ENCODE measurements at regions not wholly inside any gene's neighbourhood (a gene's known extent, or its start where the extent isn't known, plus 50 kb on each side); places are given as distances from the start of the nearest gene placed in this dataset.

DNA sequence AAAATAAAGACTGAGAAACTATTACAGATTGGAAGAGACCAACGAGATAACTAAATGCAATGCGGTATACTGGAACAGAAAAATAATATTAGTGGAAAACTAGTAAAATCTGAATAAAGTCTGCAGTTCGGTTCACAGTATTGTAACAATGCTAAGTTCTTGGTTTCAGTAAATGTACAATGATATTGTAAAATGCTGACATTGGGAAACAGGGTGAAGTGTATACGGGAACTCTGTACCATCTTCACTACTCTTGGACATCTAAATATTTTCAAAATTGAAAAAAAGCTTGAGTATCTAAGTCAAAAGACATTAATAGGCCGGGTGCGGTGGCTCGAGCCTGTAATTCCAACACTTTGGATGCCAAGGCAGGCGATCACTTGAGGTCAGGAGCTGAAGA lies 120.9 kb upstream of the KCNMB2 start:
- intact Hi-C loops (cut with DNase I) = no loop called here
- no peak for DNase-seq
- H3K4me3 ChIP-seq = no peak overlapping the region
- no peaks in the 10 kb centered on the region for H3K27me3 ChIP-seq
- no peaks in the 10 kb centered on the region for H3K9me3 ChIP-seq
- H3K36me3 ChIP-seq = no peaks in the 10 kb centered on the region
- TF ChIP-seq, protein P1, sequence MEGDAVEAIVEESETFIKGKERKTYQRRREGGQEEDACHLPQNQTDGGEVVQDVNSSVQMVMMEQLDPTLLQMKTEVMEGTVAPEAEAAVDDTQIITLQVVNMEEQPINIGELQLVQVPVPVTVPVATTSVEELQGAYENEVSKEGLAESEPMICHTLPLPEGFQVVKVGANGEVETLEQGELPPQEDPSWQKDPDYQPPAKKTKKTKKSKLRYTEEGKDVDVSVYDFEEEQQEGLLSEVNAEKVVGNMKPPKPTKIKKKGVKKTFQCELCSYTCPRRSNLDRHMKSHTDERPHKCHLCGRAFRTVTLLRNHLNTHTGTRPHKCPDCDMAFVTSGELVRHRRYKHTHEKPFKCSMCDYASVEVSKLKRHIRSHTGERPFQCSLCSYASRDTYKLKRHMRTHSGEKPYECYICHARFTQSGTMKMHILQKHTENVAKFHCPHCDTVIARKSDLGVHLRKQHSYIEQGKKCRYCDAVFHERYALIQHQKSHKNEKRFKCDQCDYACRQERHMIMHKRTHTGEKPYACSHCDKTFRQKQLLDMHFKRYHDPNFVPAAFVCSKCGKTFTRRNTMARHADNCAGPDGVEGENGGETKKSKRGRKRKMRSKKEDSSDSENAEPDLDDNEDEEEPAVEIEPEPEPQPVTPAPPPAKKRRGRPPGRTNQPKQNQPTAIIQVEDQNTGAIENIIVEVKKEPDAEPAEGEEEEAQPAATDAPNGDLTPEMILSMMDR (IDR thresholded peaks at IDR 0.05) = no peak
- TF ChIP-seq POLR2A (IDR thresholded peaks at IDR 0.05) = no peak
- no peak for TF ChIP-seq EP300 (IDR thresholded peaks at IDR 0.05)
- no peaks in the 10 kb centered on the region for H3K4me1 ChIP-seq (ENCODE audit: insufficient read depth)
- 89 to 96% (median 95%) methylated on average over 8 of the region's 8 CpGs for WGBS, 3 donors
- no peak overlapping the region for H3K27ac ChIP-seq

DNA sequence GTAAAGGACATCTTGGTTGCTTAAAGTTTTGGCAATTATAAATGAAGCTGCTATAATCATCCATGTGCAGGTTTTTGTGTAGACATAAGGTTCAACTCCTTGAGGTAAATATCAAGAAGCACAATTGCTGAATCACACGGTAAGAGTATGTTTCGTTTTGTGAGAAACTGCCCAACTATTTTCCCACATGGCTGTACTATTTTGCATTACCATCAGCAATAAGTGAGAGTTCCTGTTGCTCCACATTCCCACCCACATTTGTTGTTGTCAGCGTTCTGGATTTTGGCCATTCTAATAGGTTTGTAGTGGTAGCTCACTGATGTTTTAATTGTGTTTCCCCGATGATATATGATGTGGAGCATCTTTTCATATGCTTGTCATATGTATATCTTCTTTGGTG lies 118.5 kb upstream of the KCNMB2 start:
- intact Hi-C loops (cut with DNase I) = no loop called here

DNA sequence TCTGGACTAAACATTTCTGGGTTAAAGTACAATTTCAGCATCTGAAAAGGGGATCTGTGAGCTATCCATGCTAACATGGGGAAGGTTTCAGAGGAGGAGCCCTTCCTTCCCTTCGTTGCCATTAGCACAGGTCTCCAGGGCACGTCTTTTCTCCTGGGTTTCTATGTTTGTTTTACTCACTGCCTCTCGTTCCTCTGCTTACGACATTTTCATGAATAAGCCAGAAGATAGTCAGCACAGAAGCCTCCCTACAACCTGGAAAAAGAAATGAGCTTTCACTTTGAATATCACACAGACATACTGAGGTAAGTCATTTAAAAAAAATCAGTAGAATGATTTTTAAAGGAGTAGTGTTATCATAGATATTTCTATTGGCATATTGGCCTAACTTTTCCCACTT lies 117.2 kb upstream of the KCNMB2 start:
- WGBS, 3 donors = 23 to 25% (median 25%) methylated on average over 4 of the region's 4 CpGs
- Histone ChIP-seq H3K4me1 (ENCODE audit: insufficient read depth) (no peaks in the 10 kb centered on the region), H3K36me3 (no peaks in the 10 kb centered on the region), H3K9me3 (no peaks in the 10 kb centered on the region), H3K27ac (no peak overlapping the region), H3K27me3 (no peaks in the 10 kb centered on the region), H3K4me3 (no peak overlapping the region)
- TF ChIP-seq, protein P1 (IDR thresholded peaks at IDR 0.05) = no peak
- no peak for TF ChIP-seq EP300 (IDR thresholded peaks at IDR 0.05)
- TF ChIP-seq POLR2A (IDR thresholded peaks at IDR 0.05) = no peak
- no peak for DNase-seq
- intact Hi-C loops (cut with DNase I) = no loop called here

More for the DNA sequence above, 118.5 kb upstream of the KCNMB2 start:
- Histone ChIP-seq H3K9me3 (no peaks in the 10 kb centered on the region), H3K4me3 (no peak overlapping the region), H3K27ac (no peak overlapping the region), H3K36me3 (no peaks in the 10 kb centered on the region), H3K4me1 (ENCODE audit: insufficient read depth) (no peaks in the 10 kb centered on the region), H3K27me3 (no peaks in the 10 kb centered on the region)
- DNase-seq = no peak
- no peak for TF ChIP-seq POLR2A (IDR thresholded peaks at IDR 0.05)
- TF ChIP-seq, protein P1 (IDR thresholded peaks at IDR 0.05) = no peak
- WGBS, 3 donors = 89 to 96% (median 91%) methylated on average over 4 of the region's 4 CpGs

DNA sequence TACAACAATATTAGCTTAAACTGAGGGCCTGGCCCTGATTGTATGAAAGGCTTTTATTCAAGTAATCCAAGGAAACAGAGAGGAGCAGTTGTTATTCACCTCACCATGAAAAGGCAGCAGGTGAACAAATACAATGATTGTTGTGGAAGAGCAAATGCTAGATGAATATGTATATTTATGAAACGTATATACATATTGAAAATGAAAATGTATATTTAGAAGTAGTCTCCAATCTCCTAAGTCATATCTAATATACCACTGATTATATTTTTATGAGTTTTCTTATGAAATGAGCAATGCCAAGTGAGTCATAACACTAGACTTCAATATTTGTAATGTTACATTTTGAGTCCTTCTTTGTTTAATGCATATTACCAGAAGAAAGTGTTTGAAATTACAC lies 116.2 kb upstream of the KCNMB2 start:
- Histone ChIP-seq H3K9me3 (no peaks in the 10 kb centered on the region), H3K4me1 (ENCODE audit: insufficient read depth) (no peaks in the 10 kb centered on the region), H3K27me3 (no peaks in the 10 kb centered on the region), H3K36me3 (no peaks in the 10 kb centered on the region), H3K27ac (no peak overlapping the region), H3K4me3 (no peak overlapping the region)
- TF ChIP-seq, protein P1 (IDR thresholded peaks at IDR 0.05) = no peak
- TF ChIP-seq POLR2A (IDR thresholded peaks at IDR 0.05) (no peak), EP300 (IDR thresholded peaks at IDR 0.05) (no peak)
- 79 to 90% (median 87%) methylated on average over 1 of the region's 1 CpG for WGBS, 3 donors
- no peak for DNase-seq
- intact Hi-C loops (cut with DNase I) = no loop called here

DNA sequence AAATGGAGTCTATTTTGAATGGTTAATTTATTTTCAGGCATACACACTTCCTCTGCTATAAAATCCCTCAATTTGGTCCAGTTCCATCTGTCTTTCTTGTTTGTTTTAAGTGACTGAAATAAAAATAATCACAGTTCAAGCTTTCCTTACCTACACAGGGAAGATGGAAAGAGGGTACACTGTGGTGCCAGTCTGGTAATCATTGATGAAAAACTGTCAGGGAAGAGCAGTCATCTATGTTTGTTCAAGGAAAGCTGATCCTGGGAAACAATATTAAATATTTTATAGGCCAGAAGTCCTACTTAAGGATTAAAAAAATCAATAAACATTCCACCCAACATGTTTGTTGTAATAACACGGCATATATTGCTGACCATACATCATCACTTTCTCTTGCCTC lies 115.2 kb upstream of the KCNMB2 start:
- Histone ChIP-seq H3K4me3 (no peak overlapping the region), H3K27me3 (no peaks in the 10 kb centered on the region), H3K4me1 (ENCODE audit: insufficient read depth) (no peaks in the 10 kb centered on the region), H3K36me3 (no peaks in the 10 kb centered on the region), H3K9me3 (no peaks in the 10 kb centered on the region), H3K27ac (no peak overlapping the region)
- intact Hi-C loops (cut with DNase I) = no loop called here
- TF ChIP-seq EP300 (IDR thresholded peaks at IDR 0.05) (no peak), POLR2A (IDR thresholded peaks at IDR 0.05) (no peak)
- TF ChIP-seq, protein P1 (IDR thresholded peaks at IDR 0.05) = no peak
- 76 to 89% (median 82%) methylated on average over 1 of the region's 1 CpG for WGBS, 3 donors
- no peak for DNase-seq

Measured in ovary (tissue), 7 donors.